OCI-M2 (cell line): ENCODE measurements at regions not wholly inside any gene's neighbourhood (a gene's known extent, or its start where the extent isn't known, plus 50 kb on each side); places are given as distances from the start of the nearest gene placed in this dataset.
A peak's percentile ranks its signal among the peaks of the same experiment; 100 is the strongest.

Experiments used
- DNase-seq: peaks from one replicate; lab custom pipeline; 2025; ENCODE audit not compliant: unreplicated experiment; lab: John Stamatoyannopoulos, UW

DNA sequence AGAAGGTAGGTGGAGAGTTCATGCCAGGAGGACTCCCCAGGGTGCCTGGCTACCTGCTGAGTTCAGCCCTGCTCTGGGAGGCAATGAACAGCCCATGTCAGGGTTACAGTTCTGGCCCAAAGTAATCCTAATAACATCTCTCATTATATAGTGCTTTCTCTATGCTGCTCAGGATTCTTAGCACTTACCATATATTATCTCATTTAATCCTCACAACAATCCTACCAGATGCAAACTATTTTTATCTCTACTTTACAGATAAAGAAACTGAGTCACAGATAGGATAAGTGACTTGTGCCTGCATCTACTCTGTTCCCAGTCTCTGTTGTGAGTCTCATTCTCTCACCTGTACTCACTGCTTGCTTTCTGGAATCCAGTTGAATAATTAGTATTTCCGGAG is 105.1 kb upstream of the NFE2L3 start:
- DNase-seq, result no peak

DNA sequence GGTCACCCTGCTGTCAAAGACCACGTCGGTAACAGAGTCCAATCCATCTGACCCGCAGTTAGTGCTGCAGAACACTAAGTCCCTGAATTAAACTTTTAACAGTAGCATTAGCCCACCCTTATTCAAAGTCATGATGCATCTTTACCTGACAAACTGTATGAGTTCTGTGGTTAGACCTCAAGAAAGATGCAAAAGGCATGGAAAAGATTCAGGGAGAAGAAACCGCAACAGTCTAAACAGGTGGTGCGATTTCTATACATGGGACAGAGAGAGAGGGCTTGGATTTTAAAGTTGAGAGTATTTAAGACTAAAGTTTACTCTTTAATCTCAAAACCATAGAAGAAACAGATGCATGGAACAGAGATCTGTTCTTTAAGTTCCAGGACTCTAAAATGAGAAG is 103.3 kb upstream of the NFE2L3 start:
- no peak for DNase-seq

DNA sequence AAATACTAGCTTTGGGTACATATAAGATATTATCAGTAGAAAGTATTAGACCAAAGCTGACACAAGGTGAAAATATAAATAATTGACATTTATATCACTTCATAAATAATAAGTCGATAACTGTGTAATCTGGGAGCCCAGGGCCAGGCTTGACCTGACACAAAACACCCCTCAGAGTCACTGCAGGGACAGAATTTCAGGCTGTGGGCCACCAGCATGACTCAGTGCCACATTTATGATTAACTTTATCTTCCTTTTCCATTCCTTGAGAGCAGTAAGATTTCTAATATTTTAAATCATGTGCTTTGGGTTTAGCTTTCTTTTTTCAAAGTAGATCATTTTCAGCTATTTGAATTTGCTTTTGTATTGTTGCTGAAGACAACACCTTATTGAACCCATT is 102.9 kb upstream of the NFE2L3 start:
- no peak for DNase-seq

DNA sequence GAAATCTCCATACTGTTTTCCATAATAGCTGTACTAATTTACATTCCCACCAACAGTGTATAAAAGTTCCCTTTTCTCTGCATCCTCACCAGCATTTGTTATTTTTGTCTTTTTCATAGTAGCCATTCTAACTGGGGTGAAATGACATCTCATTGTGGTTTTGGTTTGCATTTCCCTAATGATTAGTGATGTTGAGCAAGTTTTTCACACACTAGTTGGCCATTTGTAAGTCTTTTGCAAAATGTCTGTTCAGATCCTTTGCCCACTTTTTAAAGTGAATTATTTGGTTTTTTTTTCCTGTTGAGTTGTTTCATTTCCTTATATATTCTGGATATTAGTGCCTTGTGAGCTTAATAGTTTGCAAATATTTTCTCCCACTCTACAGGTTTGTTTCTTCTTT is 101.0 kb upstream of the NFE2L3 start:
- no peak for DNase-seq

DNA sequence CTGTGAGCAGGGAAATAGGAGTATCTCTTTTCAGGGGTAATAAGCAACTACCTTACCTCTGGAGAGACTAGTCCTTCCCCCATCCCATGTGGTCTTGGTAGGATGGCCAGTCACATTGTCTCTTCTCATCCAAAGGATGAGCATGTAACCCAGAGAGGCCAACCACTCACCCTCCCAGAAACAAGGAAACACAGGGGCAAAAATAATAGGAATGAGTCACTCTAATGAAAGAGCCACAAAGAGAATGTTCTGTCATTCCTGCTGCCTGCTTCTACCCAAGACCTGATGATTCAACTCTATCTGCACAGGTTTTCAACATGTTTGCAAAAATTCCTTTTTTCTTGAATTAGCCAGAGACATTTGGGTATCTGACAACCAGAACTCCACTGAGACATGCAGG is 99.3 kb upstream of the NFE2L3 start:
- DNase-seq, result no peak

DNA sequence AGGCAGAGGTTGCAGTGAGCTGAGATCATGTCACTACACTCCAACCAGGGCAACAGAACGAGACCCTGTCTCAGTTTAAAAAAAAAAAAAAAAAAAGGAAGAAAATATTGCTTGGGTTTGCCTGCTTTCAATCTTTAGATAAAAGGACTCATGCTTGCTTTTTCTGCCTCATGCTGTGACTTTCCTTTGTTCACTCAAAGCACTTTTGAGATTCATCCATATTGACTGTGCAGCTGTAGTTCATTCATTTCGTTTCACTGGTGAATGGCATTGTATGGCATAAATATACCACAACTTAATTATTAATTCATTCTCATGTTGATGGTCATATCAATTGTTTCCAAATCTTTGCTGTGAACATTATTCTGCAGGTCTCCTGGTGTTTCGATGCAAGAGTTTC is 97.6 kb upstream of the NFE2L3 start:
- DNase-seq, result no peak

DNA sequence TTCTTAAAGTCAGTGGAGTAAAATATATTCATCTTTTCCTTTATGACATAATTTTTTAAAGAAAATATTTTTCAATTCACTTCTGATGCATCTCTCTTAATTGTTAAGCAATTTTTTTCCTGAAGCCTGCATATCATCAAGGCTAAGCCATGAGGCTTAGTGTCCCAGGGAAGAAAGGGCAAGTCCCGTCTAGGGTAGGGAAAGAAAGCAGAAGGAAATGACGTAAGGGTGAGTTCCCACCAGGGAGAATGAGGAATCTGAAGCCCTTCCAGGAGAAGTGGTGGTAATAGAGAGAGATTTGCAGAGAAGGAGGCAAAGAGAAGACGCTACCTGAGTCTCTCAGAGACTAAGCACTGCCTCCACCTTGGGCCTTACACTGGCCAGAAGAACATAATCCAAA is 96.8 kb upstream of the NFE2L3 start:
- DNase-seq, result no peak

DNA sequence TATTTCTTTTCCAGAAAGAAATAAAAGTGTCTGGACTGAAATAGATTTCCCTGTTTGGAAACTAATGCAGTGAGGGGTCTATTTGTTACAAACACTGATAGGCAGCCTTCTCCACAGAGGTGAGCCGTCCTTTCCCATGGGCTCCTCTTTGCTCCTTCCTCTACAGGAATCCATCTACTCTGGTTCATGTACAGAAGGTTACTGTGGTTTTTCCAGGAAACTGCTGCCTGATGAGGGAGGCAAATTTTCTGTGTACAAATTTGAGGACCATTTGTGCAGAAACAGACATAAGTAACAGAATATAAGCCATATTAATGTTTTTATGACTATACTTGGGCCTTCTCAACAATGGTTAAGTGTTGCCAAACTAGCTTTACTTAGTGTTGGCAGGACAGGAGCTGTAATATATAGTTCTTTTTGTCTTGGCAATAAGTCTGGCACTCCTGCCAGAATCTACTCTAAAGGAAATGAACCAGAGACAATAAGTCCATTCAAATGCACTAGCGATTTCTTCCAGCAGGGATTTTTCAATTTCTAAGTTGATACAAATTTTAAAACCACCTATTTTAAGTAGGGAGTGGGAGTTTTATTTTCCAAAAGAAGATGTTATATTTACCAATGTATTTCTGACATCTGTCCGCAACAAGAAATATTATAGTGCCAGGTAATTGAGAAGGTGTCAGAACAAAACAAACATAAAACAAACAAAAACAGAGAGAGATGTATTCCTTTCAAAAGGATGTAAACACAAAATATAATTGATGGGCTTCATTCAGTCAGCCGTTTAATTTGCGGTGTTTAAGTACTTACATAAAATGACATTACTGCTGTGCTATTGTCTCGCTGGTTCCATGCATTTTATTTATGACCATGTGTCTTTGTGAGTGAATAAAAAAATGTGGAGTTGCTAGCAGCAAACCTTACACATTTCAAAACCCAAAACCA is 91.0 kb upstream of the NFE2L3 start:
- no peak for DNase-seq

DNA sequence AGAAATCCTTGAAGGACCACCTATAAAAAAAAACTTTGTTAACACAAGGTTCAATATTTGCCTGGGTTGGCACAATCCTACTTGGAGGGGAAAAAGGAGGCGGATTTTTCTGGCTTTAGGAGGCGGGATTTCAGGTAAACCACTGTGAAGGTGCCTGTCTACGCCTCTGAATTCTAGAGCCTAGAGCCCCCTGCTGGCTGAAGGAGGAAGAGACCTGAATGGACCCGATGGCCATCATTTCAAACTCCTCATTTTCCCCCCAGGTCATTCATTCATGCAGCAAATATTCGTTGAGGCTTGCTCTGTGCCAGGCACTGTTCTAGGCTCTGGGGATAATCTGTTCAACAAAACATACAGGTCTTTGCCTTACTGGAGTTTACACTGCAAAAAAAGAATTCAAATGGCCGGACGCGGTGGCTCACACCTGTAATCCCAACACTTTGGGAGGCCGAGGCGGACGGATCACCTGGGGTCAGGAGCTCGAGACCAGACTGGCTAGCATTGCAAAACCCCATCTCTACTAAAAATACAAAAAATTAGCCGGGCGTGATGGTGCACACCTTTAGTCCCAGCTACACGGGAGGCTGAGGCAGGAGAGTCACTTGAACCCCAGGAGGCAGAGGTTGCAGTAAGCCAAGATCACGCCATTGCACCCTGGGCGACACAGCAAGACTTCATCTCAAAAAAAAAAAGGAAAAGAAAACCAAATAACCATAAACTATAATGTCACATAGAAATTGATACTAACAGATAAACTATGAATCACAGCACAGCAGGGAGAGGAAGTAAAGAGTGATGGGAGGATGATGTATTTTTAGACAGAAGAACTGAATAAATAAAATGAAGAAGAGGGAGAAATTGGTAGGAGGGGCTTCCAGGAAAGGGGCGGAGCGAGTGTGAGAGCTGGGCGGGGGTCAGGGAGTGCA is 90.1 kb upstream of the NFE2L3 start:
- peak; percentile 4 for DNase-seq

DNA sequence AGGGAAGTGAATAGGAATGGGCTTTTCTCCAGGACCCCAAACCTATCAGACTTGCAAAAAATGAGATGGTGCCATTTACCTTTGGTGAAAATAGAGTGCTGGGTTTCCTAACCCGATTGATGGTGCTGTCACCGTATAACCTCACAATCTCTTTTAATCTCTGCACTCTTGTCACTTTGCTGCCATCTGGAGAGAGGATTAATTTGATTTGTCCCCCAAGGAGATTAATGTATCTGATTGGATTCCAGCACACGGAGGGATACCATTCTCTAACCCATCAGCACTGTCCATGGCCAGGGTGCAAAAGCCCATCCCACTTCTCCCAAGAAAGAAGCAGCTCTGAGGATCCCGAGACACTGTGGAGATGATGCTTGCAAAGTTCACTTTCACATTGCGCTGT is 86.3 kb upstream of the NFE2L3 start:
- DNase-seq, result no peak

DNA sequence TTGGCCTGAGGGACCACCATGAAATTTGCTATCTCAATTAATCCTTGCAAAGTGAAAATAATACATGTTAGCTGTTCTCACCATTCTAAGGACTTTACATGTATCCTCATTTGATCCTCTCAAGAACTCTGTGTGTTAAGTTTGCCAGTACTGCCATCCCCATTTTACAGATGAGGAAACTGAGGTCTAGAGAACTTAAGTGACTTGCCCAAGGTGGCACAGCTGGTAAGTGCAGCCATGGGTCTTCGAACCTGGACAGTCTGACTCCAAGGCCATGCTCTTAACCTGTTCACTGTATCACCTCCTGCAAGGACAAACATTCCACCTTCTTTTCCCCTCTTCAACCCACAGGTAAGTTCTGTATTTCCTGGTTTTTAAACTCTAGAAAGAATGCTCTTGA is 85.3 kb upstream of the NFE2L3 start:
- DNase-seq, result no peak

DNA sequence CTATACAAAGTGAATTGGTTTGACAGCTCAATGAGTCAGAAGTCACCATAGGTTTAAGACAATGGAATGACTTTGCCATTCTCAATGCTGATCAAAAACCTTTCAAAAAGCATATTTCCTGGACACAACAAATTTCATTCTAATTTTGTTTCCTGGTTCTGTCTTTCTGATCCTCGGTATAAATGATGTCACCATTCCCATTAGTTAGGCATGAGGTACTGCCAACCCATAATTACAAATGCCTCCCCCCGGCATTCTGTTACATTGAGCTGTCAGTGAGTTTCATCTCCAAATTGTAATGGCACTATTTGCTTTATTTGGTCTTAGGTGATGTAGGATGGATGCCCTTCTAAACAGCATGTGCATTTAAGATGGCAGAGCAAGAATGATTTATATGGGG is 81.7 kb upstream of the NFE2L3 start:
- no peak for DNase-seq

DNA sequence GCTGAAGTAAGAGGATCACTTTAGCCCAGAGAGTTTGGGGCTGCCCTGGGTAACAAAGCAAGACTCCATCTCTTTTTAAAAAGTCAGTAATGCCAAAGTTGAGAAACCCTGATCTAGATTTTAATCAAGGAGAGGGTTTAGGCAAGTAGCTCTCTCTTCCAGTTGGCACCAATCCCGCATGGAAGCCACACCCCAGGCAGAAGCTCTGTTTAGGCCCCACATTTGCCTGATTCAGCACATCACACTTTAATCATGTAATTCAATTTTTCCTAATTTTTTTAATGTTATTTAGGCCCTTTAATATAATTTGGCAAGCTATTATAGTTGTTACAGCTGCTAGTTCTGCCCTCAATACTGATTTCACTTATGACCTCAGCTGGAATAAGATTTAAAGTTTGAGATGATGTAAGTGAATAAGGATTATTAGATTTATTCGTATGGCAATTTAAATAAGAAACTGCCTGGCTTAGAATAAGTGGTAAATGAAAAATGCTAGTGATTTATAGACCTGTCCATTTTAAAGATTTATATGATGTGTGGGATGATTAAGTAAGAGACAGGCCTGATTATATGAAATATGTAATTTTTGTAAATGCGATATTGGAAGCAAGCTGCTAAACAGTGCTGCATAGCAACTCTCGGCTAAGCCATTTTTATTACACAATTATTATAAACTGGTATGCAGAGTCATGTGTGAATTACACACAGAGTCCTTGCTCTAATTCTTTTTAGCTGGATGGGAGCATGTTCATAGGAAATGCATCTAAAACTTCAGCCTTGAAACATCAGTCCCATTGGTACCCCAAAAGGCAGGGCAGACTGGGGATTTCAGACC is 80.2 kb upstream of the NFE2L3 start:
- DNase-seq, result no peak

DNA sequence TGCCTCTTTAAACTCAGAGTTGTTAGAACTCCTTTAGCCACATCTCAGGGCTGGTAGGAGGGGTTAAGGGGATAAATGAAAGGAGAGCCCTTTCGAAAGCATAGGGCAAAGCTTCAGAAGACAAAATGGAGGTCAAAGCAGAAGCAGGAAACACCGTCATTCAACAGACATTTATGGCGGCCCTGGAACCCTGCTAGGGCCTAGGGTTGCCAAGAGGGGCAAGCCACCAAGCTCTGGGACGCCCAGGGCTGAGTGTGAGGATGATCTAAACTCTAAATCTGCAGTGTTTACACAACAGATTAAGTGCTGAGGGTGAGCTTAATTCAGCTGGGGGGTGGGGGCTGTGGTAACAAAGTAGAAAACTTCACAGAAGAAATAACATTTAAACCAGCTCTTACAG is 79.0 kb upstream of the NFE2L3 start:
- no peak for DNase-seq

DNA sequence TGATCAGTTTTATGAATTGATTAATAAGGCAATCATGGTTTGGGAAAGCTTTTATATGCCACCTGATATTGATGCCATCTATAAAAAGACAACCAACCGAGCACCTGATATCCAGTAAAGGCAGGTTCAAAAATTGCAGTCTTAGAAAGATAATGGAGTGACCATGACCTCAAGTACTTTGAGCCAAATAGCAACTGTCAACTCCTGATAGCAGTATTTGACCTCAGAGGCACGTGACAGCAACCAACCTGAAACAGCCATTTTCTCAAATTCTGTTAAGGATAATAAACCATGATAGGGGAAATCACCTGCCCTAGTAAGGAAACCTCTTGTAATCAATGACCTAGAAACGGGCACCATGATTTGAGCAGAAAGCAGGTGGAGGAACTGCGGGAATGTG is 77.1 kb upstream of the NFE2L3 start:
- DNase-seq, result no peak

DNA sequence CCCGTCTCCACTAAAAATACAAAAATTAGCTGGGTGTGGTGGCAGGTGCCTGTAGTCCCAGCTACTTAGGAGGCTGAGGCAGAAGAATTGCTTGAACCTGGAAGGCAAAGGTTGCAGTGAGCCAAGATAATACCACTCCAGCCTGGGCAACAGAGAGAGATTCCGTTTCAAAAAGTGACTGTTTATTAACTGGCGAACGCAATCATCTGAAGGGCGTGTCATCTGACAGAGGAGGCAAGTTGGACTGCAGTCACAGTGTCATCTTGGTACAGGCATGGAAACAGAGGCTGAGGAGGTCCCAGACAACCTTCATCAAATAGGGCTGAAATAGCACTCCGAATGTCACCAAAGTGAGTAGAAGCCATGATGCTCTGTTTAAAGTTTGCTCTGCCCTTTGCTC is 75.3 kb upstream of the NFE2L3 start:
- DNase-seq, result no peak

DNA sequence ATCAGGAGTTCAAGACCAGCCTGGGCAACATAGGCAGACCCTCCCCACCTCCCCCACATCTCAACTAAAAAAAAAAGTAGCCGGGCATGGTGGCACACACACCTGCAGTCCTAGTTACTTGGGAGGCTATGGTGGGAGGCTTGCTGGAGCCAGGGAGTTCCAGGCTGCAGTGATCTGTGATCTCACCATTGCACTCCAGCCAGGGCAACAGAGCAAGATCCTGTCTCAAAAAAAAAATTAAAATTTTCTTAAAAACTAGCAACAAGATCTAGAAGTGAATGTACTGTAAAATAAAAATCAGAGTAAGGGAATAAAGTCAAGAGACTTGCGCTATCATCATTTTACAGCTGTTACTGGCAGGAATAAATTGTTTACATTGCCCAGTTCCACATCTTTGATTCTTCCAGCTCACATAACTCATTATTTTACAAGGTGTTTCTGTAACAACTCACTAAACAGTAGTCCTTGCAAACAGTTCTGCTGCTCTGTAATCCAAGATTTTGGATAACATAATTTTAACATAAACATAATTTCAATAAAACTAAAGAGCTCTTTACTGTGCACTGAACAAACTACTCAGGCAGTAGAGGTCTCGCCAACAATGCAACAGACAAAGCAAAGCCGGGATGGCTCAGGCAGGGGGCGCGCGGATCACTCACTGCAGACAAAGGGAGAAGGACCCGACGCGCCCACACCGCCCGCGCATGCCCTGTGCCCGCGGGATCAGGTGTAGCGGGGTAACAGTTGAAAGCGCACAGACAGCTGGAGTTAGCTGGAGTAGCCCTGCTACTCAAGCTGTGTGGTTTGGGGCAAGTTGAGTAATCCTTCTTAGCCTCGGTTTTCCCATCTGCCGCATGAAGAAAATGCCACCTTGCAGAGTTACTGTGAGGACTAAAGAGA is 73.3 kb upstream of the NFE2L3 start:
- no peak for DNase-seq

DNA sequence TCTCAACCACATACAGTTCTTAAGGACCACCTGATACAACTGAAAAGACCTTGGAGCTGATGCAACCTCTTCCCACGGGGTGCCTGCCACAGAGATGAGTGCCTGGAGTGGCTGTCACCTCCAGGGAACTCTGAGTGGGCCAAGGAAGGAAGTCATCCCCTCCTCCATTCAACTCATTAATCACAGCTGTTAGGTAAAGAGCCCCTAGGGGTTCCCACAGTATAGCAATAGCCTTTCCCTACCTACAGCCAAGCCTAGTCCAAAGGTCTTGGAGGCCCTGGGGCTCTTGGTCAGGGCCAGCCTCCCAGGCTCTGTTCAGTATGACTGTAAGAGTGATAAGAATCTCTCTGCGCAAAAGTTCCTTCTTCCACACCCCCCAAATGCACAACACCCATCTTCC is 70.4 kb upstream of the NFE2L3 start:
- no peak for DNase-seq

DNA sequence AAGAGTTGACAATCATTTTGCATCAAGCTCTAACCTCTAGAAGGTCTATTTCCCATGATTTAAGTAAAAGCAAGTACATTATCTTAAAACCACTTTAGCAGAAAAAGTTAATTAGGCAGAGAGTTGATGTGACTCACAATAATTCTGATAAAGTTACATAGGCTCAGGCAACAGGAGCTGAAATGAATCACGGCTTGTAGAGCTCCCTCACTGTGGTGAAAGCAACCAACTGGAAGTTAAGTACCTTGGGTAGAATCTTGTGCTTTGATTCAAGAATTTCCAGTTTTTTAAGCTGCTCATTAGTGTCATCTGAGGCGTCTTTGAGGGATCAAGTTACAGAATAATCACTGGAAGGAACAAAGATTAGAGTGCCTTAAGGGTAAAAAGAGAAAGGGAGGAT is 68.9 kb upstream of the NFE2L3 start:
- no peak for DNase-seq

DNA sequence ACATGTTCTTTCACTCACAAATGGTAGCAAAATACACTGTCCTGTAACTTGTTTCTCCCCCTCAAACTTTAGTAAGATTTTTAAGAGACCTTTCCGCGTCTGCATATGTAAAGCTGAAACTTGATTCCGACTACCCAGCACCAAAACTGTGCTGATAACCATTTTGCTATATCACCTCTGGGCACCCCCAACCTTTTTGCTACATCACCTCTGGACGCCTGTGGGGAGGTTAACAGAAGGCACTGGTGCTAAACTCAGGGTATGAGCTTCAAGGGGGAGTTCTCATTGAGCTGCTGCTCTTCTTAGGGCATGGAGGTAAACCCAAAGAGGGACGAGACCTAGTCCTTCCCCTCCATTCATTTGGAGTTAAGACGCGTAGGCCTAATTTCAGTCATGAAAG is 67.6 kb upstream of the NFE2L3 start:
- DNase-seq, result no peak
